ENCODE measurements at regions not wholly inside any gene's neighbourhood (a gene's known extent, or its start where the extent isn't known, plus 50 kb on each side); places are given as distances from the start of the nearest gene placed in this dataset.
"Not testable (repeated sequence)": the region's sequence is repeated elsewhere in the genome, so short reads cannot be mapped to it uniquely, and the experiment has no call there.

DNA sequence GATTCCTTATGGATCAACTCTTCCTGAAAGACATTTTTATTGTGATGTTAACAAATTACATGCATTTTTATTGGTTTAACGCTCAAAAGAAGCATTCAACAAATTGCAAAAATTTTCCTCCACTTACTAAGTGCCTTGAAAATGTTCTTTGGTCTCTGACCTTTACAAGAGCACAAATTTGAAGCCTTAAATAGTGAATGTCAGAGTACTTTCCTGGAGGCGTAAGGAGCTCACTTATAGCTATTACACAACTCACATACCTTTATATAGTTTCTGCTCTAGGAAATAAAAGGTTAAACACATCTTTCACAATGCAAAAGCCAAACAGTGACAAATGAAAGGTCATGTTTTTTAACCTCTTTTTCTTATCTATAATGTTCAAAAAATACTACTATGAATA, 405.7 kb upstream of the ZNF804A start:
- ChIA-PET CTCF (no interaction called here), POLR2A (no interaction called here)
- Mint-ChIP-seq H3K27me3 (no peaks in the 10 kb centered on the region), H3K9me3 (no peaks in the 10 kb centered on the region), H3K27ac (no peak overlapping the region), H3K4me1 (ENCODE audit: low read depth) (no peaks in the 10 kb centered on the region), H3K4me3 (no peak overlapping the region), H3K36me3 (ENCODE audit: low read depth) (no peaks in the 10 kb centered on the region)
- no peak overlapping the region for H3K4me3 ChIP-seq (ENCODE audit: low read length)
- H3K36me3 ChIP-seq (ENCODE audit: insufficient read depth, low read length), result no peaks in the 10 kb centered on the region
- DNase-seq (no peak), ATAC-seq (ENCODE audit: poor library complexity) (no peak)
- H3K27me3 ChIP-seq (ENCODE audit: control insufficient read depth in 1 of 2, insufficient read depth in 2 of 2, low read length in 2 of 2), result no peaks in the 10 kb centered on the region
- TF ChIP-seq CTCF (IDR thresholded peaks at IDR 0.05), result no peak
- H3K9me3 ChIP-seq (ENCODE audit: control insufficient read depth in 1 of 2, insufficient read depth in 1 of 2, low read length in 2 of 2), result no peaks in the 10 kb centered on the region
- H3K4me1 ChIP-seq (ENCODE audit: insufficient read depth, low read length), result no peaks in the 10 kb centered on the region
- intact Hi-C loops (cut with DNase I, micrococcal nuclease), result no loop called here
- no peak overlapping the region for H3K27ac ChIP-seq (ENCODE audit: low read depth in 1 of 2, low read length in 2 of 2)

- Histone ChIP-seq H3K4me1 (ENCODE audit: insufficient read depth, low read length) (no peaks in the 10 kb centered on the region), H3K27ac (ENCODE audit: low read depth in 1 of 2, low read length in 2 of 2) (no peak overlapping the region), H3K9me3 (ENCODE audit: control insufficient read depth in 1 of 2, insufficient read depth in 1 of 2, low read length in 2 of 2) (no peaks in the 10 kb centered on the region), H3K36me3 (ENCODE audit: insufficient read depth, low read length) (no peaks in the 10 kb centered on the region), H3K4me3 (ENCODE audit: low read length) (no peak overlapping the region), H3K27me3 (ENCODE audit: control insufficient read depth in 1 of 2, insufficient read depth in 2 of 2, low read length in 2 of 2) (no peaks in the 10 kb centered on the region)
- DNase-seq (no peak), ATAC-seq (ENCODE audit: poor library complexity) (no peak)
- peaks cover 2% of the 10 kb centered on the region for H3K9me3 Mint-ChIP-seq
- no peak overlapping the region for H3K27ac Mint-ChIP-seq
- no peak overlapping the region for H3K4me3 Mint-ChIP-seq
- no peaks in the 10 kb centered on the region for H3K27me3 Mint-ChIP-seq
- intact Hi-C loops (cut with DNase I, micrococcal nuclease), result no loop called here
- ChIA-PET POLR2A (no interaction called here), CTCF (no interaction called here)
- no peaks in the 10 kb centered on the region for H3K4me1 Mint-ChIP-seq (ENCODE audit: low read depth)
- no peaks in the 10 kb centered on the region for H3K36me3 Mint-ChIP-seq (ENCODE audit: low read depth)
- no peak for TF ChIP-seq CTCF (IDR thresholded peaks at IDR 0.05)
These were observed 400.9 kb upstream of the ZNF804A start for GRCh38 chr2:184197413-184197812.

GRCh38 chr2:184198791-184199190, 399.5 kb upstream of the ZNF804A start:
- H3K27ac ChIP-seq (ENCODE audit: low read depth in 1 of 2, low read length in 2 of 2); H3K4me1 ChIP-seq (ENCODE audit: insufficient read depth, low read length); H3K4me3 Mint-ChIP-seq; intact Hi-C loops (cut with DNase I, micrococcal nuclease); H3K36me3 ChIP-seq (ENCODE audit: insufficient read depth, low read length); H3K9me3 ChIP-seq (ENCODE audit: control insufficient read depth in 1 of 2, insufficient read depth in 1 of 2, low read length in 2 of 2); H3K27me3 Mint-ChIP-seq; CTCF ChIA-PET; H3K36me3 Mint-ChIP-seq (ENCODE audit: low read depth); H3K27ac Mint-ChIP-seq; POLR2A ChIA-PET; H3K27me3 ChIP-seq (ENCODE audit: control insufficient read depth in 1 of 2, insufficient read depth in 2 of 2, low read length in 2 of 2); H3K4me1 Mint-ChIP-seq (ENCODE audit: low read depth); H3K4me3 ChIP-seq (ENCODE audit: low read length); ATAC-seq (ENCODE audit: poor library complexity); DNase-seq; H3K9me3 Mint-ChIP-seq: not testable (repeated sequence)

- POLR2A ChIA-PET, result no interaction called here
- Mint-ChIP-seq H3K4me1 (ENCODE audit: low read depth) (no peaks in the 10 kb centered on the region), H3K4me3 (no peak overlapping the region), H3K9me3 (peaks cover 2% of the 10 kb centered on the region), H3K36me3 (ENCODE audit: low read depth) (no peaks in the 10 kb centered on the region), H3K27me3 (no peaks in the 10 kb centered on the region), H3K27ac (no peak overlapping the region)
- Histone ChIP-seq H3K4me3 (ENCODE audit: low read length) (no peak overlapping the region), H3K27me3 (ENCODE audit: control insufficient read depth in 1 of 2, insufficient read depth in 2 of 2, low read length in 2 of 2) (no peaks in the 10 kb centered on the region), H3K9me3 (ENCODE audit: control insufficient read depth in 1 of 2, insufficient read depth in 1 of 2, low read length in 2 of 2) (peaks cover 0 to 3% of the 10 kb centered on the region in 2 experiments), H3K4me1 (ENCODE audit: insufficient read depth, low read length) (no peaks in the 10 kb centered on the region), H3K27ac (ENCODE audit: low read depth in 1 of 2, low read length in 2 of 2) (no peak overlapping the region), H3K36me3 (ENCODE audit: insufficient read depth, low read length) (no peaks in the 10 kb centered on the region)
- no peak for ATAC-seq (ENCODE audit: poor library complexity)
- DNase-seq, result no peak
- CTCF ChIA-PET, result no interaction called here
- intact Hi-C loops (cut with DNase I, micrococcal nuclease), result no loop called here
- TF ChIP-seq CTCF (IDR thresholded peaks at IDR 0.05), result no peak
These were observed 399.1 kb upstream of the ZNF804A start for GRCh38 chr2:184199274-184199673.
